Adrenal gland (tissue), 9 donors: ENCODE measurements at regions not wholly inside any gene's neighbourhood (a gene's known extent, or its start where the extent isn't known, plus 50 kb on each side); places are given as distances from the start of the nearest gene placed in this dataset.

Source experiments
- DNase-seq, 7 donors: peaks; one replicate each; pipeline ENCODE4 v3.0.0-alpha.2; 2019 to 2020
- H3K27ac ChIP-seq, 5 donors: fragments of 200-600 bp; sonication (generic) in 4 of 5; 1 replicate in 3 of 5; 2 replicates in 2 of 5; pipeline versions ENCODE4 v1.5.1 to v1.8.0; 2016 to 2020; ENCODE audit warnings: mild to moderate bottlenecking in 1 of 5
- H3K27me3 ChIP-seq: fragments of 200-600 bp; 2 replicates; pipeline ENCODE4 v1.8.0; 2021
- H3K36me3 ChIP-seq, 2 donors: fragments of 200-600 bp; replicated peaks in 1 of 2; 1 replicate in 1 of 2; 2 replicates in 1 of 2; pipeline versions ENCODE4 v1.5.1 to v1.8.0; 2018 to 2022
- H3K4me1 ChIP-seq, 2 donors: fragments of 200-600 bp; replicated peaks in 1 of 2; 1 replicate in 1 of 2; 2 replicates in 1 of 2; pipeline versions ENCODE4 v1.5.1 to v1.8.0; 2018 to 2021
- H3K4me3 ChIP-seq, 4 donors: fragments of 200-600 bp; sonication (generic) in 3 of 4; one replicate each; pipeline ENCODE4 v1.5.1; 2016 to 2018
- H3K9me3 ChIP-seq, 3 donors: fragments of 200-600 bp; sonication (generic) in 1 of 3; replicated peaks in 1 of 3; 1 replicate in 2 of 3; 2 replicates in 1 of 3; pipeline versions ENCODE4 v1.5.1 to v1.8.0; 2016 to 2021
- POLR2A ChIP-seq, 2 donors: fragments of 450-650 bp; IDR thresholded peaks; one replicate each; pipeline ENCODE4 v1.6.1; 2017; ENCODE audit warnings: antibody characterized with exemption in 2 of 2, mild to moderate bottlenecking in 2 of 2, moderate library complexity in 1 of 2
- WGBS, 4 donors: extraction: QIAGEN DNeasy Blood & Tissue Kit in 2 of 4; methylation state at CpG; one replicate each; pipeline versions ENCODE4 v1.1.5 to v1.1.7; 2013 to 2017; 5-methylcytosine and 5-hydroxymethylcytosine counted together
- intact Hi-C, 2 donors: fragments of 100-400 bp; cut with DNase I; formaldehyde crosslinking; loops; one replicate each; pipeline versions ENCODE4 v1.14.1 to v1.15.0; 2022 to 2023
- TF ChIP-seq, protein P1 (sequence below), 6 experiments: fragments of 450-650 bp in 4 of 6; fragments of 200-600 bp in 2 of 6; sonication (generic) in 1 of 6; IDR thresholded peaks; 1 replicate in 5 of 6; 2 replicates in 1 of 6; pipeline versions ENCODE4 v1.5.1 to v1.8.0; 2016 to 2021; ENCODE audit warnings: antibody characterized with exemption in 6 of 6, mild to moderate bottlenecking in 2 of 6, moderate library complexity in 1 of 6
- donor health status: healthy with polysubstance abuse.
- donor health status: Bipolar disorder and iron deficiency.
- donor health status: DM: yes; HTN: yes; CAD: no.
- donor health status: DM: no; HTN: no; CAD: no.
- donor health status: DM: no; HTN: no; CAD: no.

DNA sequence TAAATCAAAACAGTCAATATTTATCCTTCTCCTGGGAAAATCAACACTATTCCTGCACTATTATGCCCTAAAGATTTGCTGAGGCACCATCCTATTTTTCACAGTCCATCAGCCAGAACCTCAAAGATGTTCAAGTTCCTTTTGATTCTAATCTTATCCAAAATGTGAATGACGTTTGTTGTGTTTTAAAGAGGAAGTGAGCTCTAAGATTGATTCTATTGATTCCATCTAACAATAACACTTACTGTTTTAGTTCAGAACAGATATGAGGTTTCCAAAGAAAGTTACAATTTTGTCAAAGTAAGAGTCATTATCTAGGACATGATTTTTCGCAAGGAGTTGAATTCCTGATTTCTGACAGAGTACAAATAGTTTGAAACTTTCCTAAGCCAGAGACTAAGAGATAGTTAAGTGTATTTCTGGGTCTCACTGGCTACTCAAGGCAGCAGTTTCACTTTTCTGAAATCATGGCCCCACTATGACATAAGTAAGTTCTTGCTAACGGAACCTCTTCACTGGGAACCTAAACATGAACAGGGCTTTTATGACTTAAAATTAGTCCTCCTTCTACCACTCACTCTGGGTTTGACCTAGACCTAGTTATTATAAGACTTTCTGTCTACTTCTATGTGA, 84.7 kb downstream of the LHX9 start:
- H3K9me3 ChIP-seq: no peaks in the 10 kb centered on the region
- intact Hi-C loops: no loop called here
- no peak for TF ChIP-seq POLR2A (IDR thresholded peaks at IDR 0.05)
- TF ChIP-seq, protein P1, sequence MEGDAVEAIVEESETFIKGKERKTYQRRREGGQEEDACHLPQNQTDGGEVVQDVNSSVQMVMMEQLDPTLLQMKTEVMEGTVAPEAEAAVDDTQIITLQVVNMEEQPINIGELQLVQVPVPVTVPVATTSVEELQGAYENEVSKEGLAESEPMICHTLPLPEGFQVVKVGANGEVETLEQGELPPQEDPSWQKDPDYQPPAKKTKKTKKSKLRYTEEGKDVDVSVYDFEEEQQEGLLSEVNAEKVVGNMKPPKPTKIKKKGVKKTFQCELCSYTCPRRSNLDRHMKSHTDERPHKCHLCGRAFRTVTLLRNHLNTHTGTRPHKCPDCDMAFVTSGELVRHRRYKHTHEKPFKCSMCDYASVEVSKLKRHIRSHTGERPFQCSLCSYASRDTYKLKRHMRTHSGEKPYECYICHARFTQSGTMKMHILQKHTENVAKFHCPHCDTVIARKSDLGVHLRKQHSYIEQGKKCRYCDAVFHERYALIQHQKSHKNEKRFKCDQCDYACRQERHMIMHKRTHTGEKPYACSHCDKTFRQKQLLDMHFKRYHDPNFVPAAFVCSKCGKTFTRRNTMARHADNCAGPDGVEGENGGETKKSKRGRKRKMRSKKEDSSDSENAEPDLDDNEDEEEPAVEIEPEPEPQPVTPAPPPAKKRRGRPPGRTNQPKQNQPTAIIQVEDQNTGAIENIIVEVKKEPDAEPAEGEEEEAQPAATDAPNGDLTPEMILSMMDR (IDR thresholded peaks at IDR 0.05): no peak
- H3K4me1 ChIP-seq: no peaks in the 10 kb centered on the region
- H3K27ac ChIP-seq: no peak overlapping the region
- H3K4me3 ChIP-seq: no peak overlapping the region
- DNase-seq: no peak
- no peaks in the 10 kb centered on the region for H3K36me3 ChIP-seq
- H3K27me3 ChIP-seq: no peaks in the 10 kb centered on the region
- WGBS, 4 donors: 53 to 65% (median 56%) methylated on average over 3 of the region's 3 CpGs

DNA sequence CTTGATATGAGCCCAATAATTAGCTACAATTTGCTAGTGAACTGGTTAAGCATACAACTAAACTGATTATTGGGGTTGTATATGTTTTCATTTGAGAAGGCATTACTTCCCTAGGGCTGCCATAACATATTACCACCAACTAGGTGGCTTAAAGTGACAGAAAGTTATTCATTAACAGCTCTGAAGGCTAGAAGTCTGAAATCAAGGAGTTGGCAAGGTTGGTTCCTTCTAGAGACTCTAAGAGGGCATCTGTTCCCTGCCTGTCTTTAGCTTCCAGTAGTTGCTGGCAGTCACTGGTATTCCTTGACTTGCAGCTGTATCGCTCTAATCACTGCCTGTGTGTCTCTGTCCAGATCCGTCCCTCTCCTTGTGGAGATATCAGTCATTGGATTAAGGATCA, 86.3 kb downstream of the LHX9 start:
- H3K27me3 ChIP-seq: no peaks in the 10 kb centered on the region
- TF ChIP-seq, protein P1 (IDR thresholded peaks at IDR 0.05): no peak
- TF ChIP-seq POLR2A (IDR thresholded peaks at IDR 0.05): no peak
- no peaks in the 10 kb centered on the region for H3K4me1 ChIP-seq
- H3K27ac ChIP-seq: no peak overlapping the region
- no peak overlapping the region for H3K4me3 ChIP-seq
- intact Hi-C loops: no loop called here
- 88 to 95% (median 90%) methylated on average over 2 of the region's 2 CpGs for WGBS, 4 donors
- no peak for DNase-seq
- no peaks in the 10 kb centered on the region for H3K36me3 ChIP-seq
- H3K9me3 ChIP-seq: no peaks in the 10 kb centered on the region

DNA sequence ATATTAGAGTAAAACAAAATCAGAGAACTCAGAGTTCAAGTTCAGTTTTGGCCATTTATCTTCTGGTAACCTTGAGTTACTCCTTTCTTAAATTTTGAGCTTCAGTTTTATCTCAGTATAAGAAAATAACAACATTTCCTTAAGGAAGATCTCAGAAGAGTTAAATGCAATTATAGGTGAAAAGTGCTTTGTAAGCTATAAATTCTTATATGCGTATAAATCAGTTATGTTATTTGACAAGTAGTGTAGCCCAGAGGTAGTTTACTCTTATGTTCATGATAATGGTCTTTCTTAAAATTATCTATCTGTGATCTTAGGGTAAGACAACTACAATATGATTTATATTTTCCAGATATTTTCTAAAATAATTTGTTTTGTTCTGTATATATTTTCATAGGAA, 89.8 kb downstream of the LHX9 start:
- no peak for TF ChIP-seq POLR2A (IDR thresholded peaks at IDR 0.05)
- TF ChIP-seq, protein P1 (IDR thresholded peaks at IDR 0.05): no peak
- H3K4me3 ChIP-seq: no peak overlapping the region
- H3K27me3 ChIP-seq: no peaks in the 10 kb centered on the region
- DNase-seq: no peak
- intact Hi-C loops: no loop called here
- no peak overlapping the region for H3K27ac ChIP-seq
- no peaks in the 10 kb centered on the region for H3K4me1 ChIP-seq
- H3K9me3 ChIP-seq: no peaks in the 10 kb centered on the region
- 79 to 98% (median 93%) methylated on average over 1 of the region's 1 CpG for WGBS, 4 donors
- H3K36me3 ChIP-seq: no peaks in the 10 kb centered on the region

DNA sequence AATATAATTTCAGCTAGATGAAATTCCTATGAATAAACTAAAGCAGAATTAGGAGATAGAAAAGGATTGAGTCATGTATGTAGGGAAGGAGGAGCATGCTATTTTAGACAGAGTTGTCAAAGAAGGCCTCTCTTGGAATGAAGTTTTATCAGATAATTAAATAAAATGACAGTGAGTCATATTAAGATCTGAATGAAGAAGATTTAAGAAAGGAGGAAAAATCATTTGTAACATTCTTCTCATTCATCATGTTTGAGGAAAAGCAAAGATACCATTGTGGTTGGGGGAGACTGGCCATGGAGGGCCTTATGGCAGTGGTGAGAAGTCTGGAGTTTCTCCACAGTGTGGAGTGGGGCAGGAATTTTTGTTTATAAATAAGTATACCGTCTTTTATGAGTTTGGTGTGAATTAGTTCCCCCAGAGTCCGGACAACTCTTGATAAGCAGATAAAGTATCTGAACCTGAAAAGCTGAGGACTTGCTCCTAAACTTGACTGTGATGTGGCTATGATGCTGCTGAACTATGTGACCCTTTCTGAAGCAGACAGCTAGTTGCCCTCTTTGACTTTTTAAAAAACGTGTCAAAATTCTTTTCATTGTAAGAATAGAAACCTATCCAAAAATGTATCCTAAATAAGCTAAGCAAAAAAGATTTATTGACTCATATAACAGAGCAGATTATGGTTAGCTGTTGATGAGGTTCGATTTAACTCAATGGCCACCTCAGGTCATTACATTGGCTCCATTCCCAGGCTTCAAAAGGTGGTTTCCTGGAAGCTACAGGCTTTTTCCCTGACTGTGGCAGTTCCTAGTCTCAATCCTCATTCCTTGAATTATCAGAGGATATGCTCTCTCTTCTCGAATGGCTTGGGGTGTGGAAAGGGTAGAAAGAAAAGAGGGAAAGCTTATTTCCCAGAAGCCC, 90.8 kb downstream of the LHX9 start:
- no peaks in the 10 kb centered on the region for H3K27me3 ChIP-seq
- H3K9me3 ChIP-seq: no peaks in the 10 kb centered on the region
- DNase-seq: no peak
- TF ChIP-seq, protein P1 (IDR thresholded peaks at IDR 0.05): no peak
- TF ChIP-seq POLR2A (IDR thresholded peaks at IDR 0.05): no peak
- intact Hi-C loops: no loop called here
- H3K4me1 ChIP-seq: no peaks in the 10 kb centered on the region
- H3K4me3 ChIP-seq: no peak overlapping the region
- 64 to 69% (median 68%) methylated on average over 5 of the region's 5 CpGs for WGBS, 4 donors
- no peaks in the 10 kb centered on the region for H3K36me3 ChIP-seq
- H3K27ac ChIP-seq: no peak overlapping the region
